ENCODE measurements at regions not wholly inside any gene's neighbourhood (a gene's known extent, or its start where the extent isn't known, plus 50 kb on each side); places are given as distances from the start of the nearest gene placed in this dataset.

GRCh38 chr2:106339609-106340008, 128.6 kb downstream of the RGPD3 start:
- TF ChIP-seq CTCF (IDR thresholded peaks at IDR 0.05 in 8 of 11, conservative IDR thresholded peaks at IDR 0.05 in 3 of 11), result no peak
- no peak for TF ChIP-seq POLR2AphosphoS5 (IDR thresholded peaks at IDR 0.05)

Data from spleen (tissue), 7 donors.